GM21825 (cell line): ENCODE measurements at regions not wholly inside any gene's neighbourhood (a gene's known extent, or its start where the extent isn't known, plus 50 kb on each side); places are given as distances from the start of the nearest gene placed in this dataset.

ENCODE experiments used
- ATAC-seq: cut with Tn5 transposase; IDR thresholded peaks from one replicate; pipeline ENCODE4 v1.9.1; 2021; ENCODE audit warnings: mild to moderate bottlenecking, moderate library complexity; ENCODE audit not compliant: unreplicated experiment

GRCh38 chr16:73298562-73298961 lies 250.6 kb upstream of the ZFHX3 start:
- no peak for ATAC-seq

DNA sequence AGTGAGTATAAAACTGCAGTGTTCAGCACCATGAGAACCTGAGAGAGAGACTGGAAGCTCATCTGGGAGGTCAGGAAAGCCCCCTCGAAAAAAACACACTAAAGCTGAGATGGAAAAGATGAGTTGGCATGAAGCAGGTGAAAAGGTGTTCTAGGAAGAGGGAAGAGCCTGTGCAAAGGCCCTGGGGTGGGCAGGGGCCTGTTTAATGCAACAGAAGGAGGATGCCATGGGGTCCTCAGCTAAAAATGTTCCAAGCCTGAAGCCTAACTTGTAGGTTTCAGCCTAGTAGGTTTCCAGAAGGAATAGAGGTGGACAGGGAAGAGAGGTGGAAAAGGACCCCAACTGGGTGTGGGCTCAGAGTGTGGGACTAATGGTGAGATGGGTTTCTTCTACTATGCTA lies 242.3 kb upstream of the ZFHX3 start:
- no peak for ATAC-seq

GRCh38 chr16:73289232-73289631 lies 241.3 kb upstream of the ZFHX3 start:
- ATAC-seq = peak; percentile 91

DNA sequence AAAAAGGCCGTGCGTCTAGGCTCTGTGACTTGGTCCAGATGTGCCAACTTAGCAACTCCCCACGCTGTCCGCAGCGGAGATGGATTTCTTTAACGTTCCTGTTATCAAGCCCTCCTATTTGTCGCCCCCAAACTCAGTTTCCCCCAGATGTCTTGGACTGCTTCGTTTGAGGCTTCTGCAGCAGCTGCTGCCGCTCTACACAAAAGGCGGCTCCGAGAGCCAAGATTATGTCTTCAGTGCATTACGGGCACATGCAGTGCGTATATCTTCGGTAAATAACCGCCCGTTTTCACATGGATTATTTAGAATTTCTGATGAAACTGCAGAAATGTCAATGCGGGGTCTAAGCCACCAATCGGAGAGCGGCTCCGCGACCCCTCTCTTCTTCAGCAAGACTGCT lies 240.6 kb upstream of the ZFHX3 start:
- no peak for ATAC-seq

- ATAC-seq = no peak
Observed at GRCh38 chr16:73287859-73288405, 240.0 kb upstream of the ZFHX3 start.

DNA sequence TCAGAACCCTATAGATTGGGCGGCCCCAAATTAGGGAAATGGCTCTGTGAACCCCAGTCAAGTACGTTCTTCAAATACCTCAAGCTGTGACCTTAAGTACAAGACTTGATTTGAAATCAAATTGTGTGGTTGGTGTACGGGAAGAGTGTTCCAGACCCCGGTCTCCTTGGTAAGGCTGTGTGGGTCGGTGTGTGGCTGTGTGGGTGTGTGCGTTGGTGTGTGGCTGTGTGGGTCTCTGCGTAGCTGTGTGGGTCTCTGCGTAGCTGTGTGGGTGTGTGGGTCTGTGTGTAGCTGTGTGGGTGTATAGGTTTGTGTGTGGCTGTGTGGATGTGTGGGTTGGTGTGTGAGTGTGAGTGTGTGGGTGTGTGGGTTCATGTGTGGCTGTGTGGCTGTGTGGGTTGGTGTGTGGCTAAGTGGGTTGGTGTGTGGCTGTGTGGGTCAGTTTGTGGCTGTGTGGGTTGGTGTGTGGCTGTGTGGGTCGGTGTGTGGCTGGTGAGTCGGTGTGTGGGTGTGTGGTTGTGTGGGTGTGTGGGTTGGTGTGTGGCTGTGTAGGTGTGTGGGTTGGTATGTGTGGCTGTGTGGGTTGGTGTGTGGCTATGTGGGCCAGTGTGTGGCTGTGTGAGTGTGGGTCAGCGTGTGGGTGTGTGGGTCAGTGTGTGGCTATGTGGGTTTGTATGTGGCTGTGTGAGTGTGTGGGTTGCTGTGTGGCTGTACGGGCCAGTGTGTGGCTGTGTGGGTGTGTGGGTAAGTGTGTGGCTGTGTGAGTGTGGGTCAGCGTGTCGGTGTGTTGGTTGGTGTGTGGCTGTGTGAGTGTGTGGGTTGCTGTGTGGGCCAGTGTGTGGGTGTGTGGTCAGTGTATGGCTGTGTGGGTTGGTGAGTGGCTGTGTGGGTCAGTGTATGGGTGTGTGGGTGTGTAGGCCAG lies 238.7 kb upstream of the ZFHX3 start:
- no peak for ATAC-seq

- ATAC-seq = no peak
Observed at GRCh38 chr16:73285436-73286201, 237.7 kb upstream of the ZFHX3 start.

DNA sequence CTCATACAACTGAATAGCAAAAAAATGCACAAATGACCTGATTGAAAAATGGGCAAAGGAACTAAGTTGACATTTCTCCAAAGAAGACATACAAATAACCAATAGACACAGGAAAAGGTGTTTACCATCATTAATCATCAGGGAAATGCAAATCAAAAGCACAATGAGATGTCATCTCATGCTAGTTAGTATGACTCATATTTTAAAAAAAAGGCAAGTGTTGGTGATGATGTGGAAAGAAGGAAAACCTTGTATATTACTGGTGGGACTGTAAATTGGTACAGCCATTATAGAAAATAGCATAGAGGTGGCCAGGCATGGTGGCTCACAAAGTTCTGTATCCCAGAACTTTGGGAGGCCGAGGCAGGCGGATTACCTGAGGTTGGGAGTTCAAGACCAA lies 232.5 kb upstream of the ZFHX3 start:
- ATAC-seq = no peak

DNA sequence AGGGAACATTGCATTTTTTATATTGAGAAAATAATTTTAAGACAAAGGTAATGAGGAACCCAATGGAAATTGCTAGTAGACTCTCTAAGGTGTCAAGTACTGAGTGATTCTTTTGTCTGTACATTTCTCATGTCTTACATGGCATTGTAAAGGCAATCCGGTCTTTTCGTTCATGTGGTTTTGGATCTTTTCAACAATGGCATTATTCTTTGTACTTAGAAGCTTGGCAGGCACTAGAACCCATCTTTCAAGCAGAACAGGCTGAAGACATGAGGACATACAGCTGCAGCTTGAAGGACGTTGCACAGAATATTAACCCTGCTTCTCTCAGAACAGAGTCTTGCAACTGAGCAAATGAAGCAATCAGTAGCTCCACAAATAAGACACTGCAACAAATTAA lies 231.5 kb upstream of the ZFHX3 start:
- no peak for ATAC-seq

- no peak for ATAC-seq
Observed at GRCh38 chr16:73277071-73277470, 229.1 kb upstream of the ZFHX3 start.

- no peak for ATAC-seq
Observed at GRCh38 chr16:73275448-73275847, 227.5 kb upstream of the ZFHX3 start.

DNA sequence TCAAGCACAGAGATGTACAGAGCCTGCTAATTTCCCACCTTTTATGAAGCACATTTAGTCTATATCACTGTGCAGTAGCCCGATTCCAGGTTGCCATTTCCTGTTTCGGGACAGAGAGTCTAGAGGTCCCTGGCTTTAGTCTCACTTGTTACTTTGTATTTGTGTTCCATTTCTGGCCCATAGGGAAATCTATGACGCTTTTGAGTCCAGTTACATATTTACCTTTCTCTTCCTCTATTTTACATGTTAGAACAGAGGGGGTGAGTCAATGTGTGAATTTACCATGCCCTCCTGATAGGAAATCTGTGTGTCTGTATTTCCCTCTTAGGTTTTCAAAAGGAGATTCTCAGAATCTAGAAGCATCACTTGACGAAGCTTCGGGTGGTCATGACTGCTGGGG lies 227.1 kb upstream of the ZFHX3 start:
- ATAC-seq = peak; percentile 70

DNA sequence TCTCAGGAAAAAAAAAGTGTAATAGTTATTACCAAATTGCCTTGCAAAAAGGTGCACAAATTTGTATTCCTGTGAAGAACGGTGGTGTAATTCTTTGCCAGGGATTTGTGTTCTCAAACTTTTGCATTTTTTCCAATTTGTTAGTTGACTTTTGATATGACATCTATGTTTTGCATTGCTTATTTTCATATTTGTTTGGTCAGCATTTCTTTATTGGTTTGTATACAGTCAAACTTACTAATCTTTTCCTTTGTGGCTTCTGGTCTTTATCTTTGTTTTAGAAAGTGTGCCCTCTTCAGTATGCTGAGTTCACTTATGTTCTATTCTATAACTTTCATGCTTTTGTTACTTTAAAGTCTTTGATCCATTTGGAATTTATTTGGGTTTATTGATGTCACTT lies 226.2 kb upstream of the ZFHX3 start:
- no peak for ATAC-seq

- ATAC-seq = no peak
Observed at GRCh38 chr16:73268366-73268993, 220.6 kb upstream of the ZFHX3 start.

DNA sequence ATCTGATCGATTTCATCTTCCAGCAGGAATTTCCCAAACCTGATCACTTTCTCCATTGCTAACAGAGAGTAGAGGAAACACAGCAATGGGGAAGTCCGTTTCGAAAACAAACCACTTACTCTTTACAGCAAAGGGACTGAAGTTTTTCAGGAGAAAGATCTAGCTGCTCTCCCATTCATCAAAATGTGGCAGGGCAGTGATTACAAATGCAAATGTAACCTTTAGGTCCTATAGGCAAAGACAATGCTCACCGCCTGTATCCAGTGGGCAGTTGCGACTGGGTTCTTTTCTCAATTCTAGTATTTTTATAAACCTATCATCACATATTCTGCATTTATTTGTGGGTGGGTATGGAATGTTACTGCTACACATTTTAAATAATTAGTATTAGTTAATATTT lies 218.0 kb upstream of the ZFHX3 start:
- ATAC-seq = no peak

- no peak for ATAC-seq
Observed at GRCh38 chr16:73265124-73265837, 217.4 kb upstream of the ZFHX3 start.

DNA sequence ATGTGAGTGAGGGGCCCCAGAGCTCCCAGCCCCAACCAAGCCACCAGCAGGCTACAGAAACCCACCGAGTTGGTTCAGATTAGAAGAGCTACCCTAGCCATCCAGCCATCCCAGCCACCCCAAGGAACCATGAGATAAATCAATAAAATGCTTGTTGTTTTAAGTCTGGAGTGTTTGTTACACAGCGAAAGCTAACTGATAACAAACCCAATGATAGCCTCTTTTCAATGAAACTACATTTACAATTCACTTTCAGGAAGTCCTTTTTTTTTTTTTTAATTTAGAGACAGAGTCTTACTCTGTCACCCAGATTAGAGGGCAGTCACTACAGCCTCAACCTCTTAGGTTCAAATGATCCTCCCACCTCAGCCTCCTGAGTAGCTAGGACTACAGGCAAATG lies 215.0 kb upstream of the ZFHX3 start:
- ATAC-seq = no peak

GRCh38 chr16:73255031-73255430 lies 207.1 kb upstream of the ZFHX3 start:
- ATAC-seq = no peak

DNA sequence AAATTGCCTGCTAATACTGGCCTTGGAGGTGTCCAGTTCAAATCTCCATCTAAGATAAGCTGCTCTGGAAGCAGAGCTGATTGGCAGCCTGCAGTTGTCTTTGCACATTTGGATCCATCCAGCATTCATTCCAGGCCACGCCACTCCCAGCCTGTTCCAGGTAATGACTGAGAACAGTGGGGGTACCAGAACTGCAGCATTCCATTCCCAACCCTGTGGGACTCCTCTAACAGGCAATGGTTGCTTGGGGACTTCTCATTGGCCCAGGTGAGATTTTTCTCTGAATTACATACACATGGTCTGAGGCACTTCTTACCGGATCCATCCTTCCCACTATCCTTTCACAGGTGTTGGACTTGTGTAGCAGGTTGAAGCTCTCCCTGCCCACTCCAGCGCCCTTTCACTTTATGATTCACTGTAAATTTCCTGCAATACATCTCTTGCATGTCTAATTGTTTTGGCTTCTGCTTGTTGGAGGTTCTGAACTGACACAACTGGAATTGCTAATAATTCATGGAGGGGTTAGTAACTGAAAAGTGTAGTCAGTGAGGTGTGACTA lies 206.1 kb upstream of the ZFHX3 start:
- ATAC-seq = no peak

DNA sequence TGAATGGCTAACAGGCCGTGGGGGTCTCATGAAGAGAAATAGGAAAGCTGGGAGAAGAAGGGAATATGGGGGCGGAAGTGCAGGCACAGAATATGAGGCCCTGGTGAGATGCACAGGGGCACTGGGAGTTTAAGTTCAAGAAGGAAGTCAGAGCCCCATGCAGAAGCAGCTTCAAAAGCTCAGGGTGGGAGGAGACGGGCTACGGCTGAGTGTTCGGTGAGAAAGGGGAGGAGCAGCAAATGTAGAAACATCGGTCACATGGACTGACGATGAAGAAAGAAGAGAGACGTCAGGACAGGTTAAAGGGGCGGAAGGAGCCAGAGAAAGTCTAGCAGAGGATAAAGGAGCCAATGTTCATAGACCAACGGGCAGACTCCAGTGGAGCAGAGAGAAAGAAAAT lies 204.5 kb upstream of the ZFHX3 start:
- no peak for ATAC-seq
